Retina (tissue), 1 donor: ENCODE measurements at regions not wholly inside any gene's neighbourhood (a gene's known extent, or its start where the extent isn't known, plus 50 kb on each side); places are given as distances from the start of the nearest gene placed in this dataset.

Experiments used
- DNase-seq: peaks from one replicate; pipeline ENCODE4 v3.0.0-alpha.2; 2016

GRCh38 chr2:64196963-64197362 is 52.7 kb upstream of the PELI1 start:
- DNase-seq: no peak

DNA sequence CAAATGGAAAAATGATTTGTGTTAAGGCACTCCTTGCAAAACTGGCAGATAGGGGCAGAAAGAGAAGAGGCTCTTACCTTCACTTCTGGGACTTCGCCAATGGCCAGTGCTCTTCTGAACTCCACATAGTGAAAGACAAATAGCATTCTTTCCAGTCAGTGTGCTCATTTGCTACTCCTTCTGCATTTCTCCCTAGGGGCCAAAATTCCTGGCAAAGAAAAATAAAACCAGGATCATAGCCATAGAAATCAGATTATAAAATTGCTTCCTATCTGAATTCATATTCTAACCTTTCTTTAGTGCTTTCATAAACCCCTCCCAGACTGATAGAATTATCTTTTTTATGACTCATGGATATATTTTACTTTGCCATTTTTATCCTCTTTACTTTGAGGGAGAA is 56.9 kb upstream of the PELI1 start:
- DNase-seq: no peak

GRCh38 chr2:64202206-64202845 is 58.1 kb upstream of the PELI1 start:
- no peak for DNase-seq

DNA sequence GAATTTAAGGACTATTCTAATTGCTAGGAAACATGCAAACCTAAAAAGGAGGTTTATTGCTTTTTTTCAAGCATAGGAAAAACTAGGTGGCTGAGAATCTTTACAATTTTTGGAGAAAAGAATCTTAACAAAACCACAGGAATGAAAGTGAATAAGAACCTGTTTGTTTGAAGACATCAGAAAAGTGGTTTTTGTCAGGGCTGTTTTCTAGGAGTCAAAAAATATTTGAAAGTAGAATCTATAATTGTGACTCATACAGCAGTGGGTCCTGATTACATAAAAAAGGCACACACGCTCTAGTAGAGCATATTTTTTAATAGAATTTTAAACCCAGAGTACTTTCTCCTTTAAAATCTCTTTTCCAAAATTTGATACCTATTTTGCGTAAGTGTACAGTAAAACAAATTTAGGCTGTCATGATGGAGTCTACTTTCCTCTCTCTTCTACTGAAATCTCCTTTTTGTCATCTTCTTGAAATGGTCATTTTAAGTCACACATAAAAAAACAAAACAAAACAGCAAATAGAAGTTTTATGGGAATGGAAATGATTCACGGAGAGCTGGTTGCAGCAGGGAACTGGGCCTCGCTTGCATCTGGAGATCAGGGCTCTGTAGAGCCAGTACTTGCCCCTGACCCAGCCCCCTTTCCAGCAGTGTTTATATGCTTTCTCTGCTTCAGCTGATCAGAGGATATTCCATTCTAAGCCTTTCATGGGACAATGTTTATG is 59.1 kb upstream of the PELI1 start:
- DNase-seq: peak; percentile 31

- peak; percentile 41 for DNase-seq
Measured at GRCh38 chr2:64203858-64204632, 59.8 kb upstream of the PELI1 start.

DNA sequence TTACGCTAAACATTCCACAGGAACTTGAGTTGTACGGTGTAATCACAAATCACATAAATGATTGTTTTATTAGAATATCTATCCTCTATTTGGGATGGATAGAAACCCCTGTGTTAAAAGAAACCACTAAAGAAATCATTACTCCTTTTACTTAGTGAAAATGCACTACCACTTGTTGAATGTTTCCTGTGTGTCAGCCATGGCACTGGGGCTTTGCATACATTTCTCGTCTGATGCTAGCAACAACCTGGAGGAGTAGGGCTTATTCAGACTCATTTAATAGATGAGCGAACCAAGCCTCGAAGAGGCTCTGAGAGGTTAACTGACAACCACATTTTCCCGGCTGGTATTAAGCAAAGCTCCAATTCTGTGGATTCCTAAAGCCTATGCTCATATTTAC is 60.5 kb upstream of the PELI1 start:
- no peak for DNase-seq

- no peak for DNase-seq
Measured at GRCh38 chr2:64205415-64205814, 61.2 kb upstream of the PELI1 start.

GRCh38 chr2:64207573-64207972 is 63.4 kb upstream of the PELI1 start:
- no peak for DNase-seq

GRCh38 chr2:64210816-64211215 is 66.6 kb upstream of the PELI1 start:
- DNase-seq: no peak

DNA sequence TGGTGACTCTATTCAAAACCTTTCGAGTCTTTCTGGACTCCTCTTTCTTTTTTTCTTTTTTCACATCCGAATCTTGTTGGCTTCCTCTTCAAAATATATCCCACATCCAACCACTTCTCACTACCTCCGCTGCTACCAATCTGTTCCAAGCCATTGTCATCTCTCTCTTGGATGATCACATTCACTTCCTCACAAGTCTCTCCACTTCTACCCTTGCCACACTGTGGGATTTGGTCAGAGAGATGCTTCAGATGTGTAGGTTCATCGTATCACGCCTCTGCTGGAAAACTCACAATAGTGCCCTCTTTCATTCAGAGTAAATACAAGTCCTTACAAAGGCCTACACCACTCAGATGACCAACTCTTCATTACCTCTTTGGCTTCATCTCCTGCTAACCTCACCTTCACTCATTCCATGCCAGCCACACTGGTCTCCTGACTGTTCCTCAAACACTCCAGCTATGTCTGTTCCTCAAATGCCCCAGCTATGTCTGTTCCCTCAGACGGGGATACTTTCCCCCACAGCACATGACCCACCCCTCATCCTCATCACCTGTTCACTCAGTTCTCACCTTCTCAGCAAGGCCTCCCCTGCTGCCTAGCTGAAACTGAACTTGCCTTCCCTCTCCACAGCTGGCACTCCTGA is 67.2 kb upstream of the PELI1 start:
- DNase-seq: no peak

DNA sequence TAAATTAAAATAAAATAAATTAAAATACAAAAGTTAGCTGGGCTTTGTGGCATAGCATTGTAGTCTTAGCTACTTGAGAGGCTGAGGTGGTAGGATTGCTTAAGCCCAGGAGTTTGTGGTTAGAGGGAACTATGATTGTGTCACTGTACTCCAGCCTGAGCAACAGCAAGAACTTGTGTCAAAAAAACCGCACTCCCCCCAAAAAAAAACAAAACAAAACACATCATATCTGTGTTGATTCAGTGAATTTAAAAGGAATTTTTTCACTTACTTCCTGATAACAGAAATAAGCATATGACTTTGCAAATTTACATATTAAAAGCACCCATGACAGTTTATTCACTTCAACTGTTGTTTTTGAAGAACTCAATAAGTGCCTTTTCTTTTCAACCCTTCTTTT is 68.1 kb upstream of the PELI1 start:
- DNase-seq: no peak

DNA sequence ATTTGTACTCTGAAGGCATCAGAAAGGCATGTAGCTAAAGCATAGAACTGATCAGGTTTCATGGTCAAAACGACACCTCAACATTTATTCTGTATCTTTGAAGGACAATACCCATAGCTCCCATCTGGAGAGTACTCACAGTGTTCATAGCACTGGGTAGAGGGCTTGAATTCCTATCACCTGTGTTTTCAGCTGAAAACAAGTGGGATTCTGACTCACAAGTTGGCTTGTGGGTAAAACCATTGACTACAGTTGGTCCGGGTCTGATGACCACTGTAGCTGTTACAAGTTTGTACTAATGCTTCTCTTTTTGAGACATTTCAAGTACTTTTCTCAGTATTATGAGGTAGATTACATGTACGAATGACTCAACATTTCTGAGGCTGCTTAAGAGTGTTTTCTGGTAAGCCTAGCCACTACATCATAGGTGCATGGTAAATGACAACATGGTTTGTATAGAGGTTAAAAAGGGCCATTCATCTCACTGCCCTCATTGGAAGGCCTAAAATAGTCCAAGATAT is 68.6 kb upstream of the PELI1 start:
- no peak for DNase-seq

DNA sequence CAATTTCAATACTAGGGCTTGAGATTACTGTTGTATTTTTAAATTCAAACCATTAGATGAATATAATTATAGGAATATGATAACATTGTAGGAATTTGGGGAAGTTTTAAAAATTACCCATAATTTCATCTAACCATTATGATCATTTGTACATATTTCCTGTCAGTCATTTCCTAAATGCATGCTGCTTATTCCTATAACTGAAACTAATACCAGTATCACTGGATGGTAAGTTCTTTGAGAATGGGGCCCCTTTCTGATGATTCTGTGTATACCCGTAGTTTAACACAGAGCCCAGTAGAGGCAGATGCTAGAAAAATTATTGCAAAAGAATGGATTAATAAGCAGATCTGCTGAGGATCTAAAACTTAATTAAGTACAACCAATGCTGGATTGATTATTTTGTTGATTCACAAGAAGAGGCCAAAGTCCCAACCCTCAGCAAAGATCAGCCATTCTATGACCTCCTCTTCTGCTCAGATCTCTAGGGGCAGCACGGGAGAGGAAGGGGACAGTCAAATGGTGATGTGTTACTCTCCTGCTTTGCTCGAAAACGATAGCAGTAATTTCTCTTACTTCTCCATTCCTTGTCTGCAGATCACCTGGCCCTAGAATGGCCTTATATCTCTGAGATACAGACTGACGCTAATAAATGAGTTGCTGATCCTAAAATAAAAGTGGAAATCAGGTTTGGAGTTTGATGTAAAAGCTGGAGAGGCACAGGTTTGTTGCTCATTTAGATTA is 69.5 kb upstream of the PELI1 start:
- no peak for DNase-seq

DNA sequence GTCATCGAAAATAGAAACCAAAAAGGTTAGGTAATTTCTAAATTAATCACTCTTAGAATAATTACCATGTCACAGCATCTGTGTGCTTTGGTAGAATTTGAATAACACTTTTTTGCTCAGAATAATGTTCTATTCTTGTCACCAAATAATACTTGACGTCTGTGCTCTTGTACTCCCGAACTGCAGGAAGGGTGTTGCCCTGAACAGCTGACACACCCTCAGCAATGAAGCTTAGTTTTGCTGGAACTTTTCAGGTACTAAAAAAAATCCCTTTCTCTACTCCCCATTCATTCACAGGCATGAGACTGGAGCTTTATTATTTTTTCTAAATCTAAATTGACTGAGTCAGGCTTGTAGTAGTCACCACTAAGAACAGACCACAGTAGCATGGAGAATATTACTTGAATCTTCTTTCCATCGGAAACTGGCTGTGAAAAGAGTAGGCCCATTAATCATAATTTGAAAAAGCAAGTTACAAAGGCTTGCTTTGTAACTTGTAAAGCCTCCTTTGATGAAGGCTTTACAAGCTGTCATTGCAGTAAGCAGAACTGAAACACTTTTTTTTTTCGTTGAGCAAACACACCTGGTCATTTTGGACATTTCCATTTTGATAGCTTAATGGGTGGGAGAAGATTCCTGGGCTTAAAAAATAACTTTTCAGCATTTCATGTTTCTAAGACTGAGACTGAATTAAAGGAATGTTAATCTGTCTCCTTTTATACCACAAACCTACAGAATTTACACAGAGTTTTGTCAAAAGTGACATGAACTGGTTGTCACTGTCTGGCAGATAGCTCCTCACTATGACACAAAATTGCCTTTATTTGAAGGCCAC is 70.3 kb upstream of the PELI1 start:
- no peak for DNase-seq

- DNase-seq: no peak
Measured at GRCh38 chr2:64217198-64217869, 73.1 kb upstream of the PELI1 start.

DNA sequence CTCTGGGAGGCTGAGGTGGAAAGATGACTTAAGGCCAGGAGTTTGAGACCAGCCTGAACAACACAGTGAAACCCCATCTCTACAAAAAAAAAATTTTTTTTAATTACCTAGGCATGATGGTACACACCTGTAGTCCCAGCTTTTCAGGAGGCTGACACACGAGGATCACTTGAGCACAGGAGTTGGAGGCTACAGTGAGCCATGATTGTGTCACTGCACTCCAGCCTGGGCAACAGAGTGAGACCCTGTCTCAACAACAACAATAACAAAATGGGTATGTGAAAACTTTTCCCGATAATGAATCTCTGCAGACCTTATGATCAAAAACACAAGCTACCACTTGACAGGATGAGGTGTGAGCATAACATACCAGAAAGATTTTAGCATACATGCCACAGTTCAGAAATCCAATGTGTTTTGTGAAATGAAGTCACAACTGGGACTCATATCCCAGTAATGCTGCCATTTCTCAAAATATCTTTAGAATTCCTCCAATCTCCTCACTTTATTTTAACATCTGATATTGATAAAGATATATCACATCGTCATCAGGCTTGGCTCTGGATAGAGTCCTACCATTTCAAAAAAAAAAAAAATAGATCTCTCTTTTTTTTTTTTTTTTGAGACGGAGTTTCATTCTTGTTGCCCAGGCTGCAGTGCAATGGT is 74.0 kb upstream of the PELI1 start:
- no peak for DNase-seq

GRCh38 chr2:64219149-64219548 is 74.9 kb upstream of the PELI1 start:
- DNase-seq: no peak

DNA sequence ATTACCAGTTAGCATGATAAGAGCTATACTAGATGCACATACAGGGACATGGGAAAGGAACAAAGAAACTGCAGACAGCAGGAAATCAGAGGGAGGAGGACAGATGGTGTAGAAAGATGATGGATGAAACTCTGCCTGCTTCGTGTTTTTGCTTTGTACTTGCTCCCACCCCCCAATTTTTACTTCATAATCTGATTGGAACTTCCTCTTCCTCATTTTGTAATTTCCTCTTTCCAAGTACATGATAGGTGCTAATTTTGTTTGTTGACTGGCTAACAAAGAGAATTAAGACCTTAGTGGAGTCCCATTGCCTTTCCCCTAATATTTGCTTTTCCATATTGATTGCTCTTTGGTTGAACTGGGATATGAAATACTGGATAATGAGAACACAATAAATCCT is 76.0 kb upstream of the PELI1 start:
- DNase-seq: no peak

GRCh38 chr2:64220894-64221617 is 76.8 kb upstream of the PELI1 start:
- DNase-seq: no peak

- no peak for DNase-seq
Measured at GRCh38 chr2:64221935-64222334, 77.7 kb upstream of the PELI1 start.
